ENCODE measurements at regions not wholly inside any gene's neighbourhood (a gene's known extent, or its start where the extent isn't known, plus 50 kb on each side); places are given as distances from the start of the nearest gene placed in this dataset.

DNA sequence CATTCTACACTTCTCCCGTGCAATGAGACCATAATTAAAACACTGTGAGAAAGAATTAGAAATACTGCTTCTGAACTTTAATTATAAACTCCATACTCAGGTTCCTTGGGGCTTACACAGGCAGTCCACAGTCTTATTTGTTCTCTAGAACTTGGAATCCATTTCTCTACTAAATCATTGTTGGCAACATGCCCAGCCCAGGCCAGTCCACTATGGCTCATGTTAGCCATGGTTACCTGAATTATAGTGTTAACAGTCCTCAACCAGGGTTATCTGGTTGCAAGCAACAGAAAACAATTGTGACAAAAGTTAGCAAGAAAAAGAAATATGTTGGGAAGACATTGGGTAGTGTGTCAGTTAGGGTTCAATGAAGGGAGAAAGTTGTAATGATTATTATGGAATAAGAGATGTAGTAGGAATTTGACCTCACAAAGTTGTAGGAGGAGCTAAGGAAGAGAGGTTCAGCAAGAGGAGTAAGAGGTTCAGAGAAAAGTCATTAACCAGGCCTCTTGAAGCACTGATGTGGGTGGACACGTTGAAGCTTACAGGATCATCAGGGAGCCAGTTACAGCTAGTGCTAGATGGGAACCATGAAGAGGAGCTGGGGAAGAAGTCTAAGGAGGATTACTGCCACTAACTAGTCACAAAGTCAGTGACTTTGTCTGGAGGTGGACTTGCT, 120.2 kb upstream of the ADRA1D start:
- DNase-seq (ENCODE audit: low read depth, low spot score) (no peak), ATAC-seq (no peak)
- no peaks in the 10 kb centered on the region for H3K79me2 ChIP-seq (ENCODE audit: insufficient read depth, low read length)
- TF ChIP-seq SP1 (IDR thresholded peaks at IDR 0.05; ENCODE audit: low read depth) (no peak), SRF (IDR thresholded peaks at IDR 0.05; ENCODE audit: low read depth) (no peak), YY1 (IDR thresholded peaks at IDR 0.05; ENCODE audit: extremely low read depth, insufficient replicate concordance, low read depth, low read length) (no peak), EGR1 (IDR thresholded peaks at IDR 0.05; ENCODE audit: low read depth) (no peak), POLR2AphosphoS5 (IDR thresholded peaks at IDR 0.05; ENCODE audit: low read depth, low read length) (no peak), POLR2A (IDR thresholded peaks at IDR 0.05; ENCODE audit: borderline replicate concordance, extremely low read depth, insufficient read depth, insufficient read length) (no peak), TCF7L2 (IDR thresholded peaks at IDR 0.05; ENCODE audit: borderline replicate concordance, extremely low read depth, insufficient read depth, insufficient read length) (no peak), FOSL1 (IDR thresholded peaks at IDR 0.05; ENCODE audit: low read depth) (no peak), ZNF274 (IDR thresholded peaks at IDR 0.05; ENCODE audit: low read depth, low read length) (no peak), ELF1 (IDR thresholded peaks at IDR 0.05; ENCODE audit: borderline replicate concordance, low read depth) (no peak), CEBPB (IDR thresholded peaks at IDR 0.05; ENCODE audit: low read depth) (no peak), JUND (IDR thresholded peaks at IDR 0.05) (no peak), RAD21 (IDR thresholded peaks at IDR 0.05; ENCODE audit: low read depth) (no peak), CBX3 (IDR thresholded peaks at IDR 0.05; ENCODE audit: low read depth) (no peak), SIN3A (IDR thresholded peaks at IDR 0.05; ENCODE audit: low read depth) (no peak)
- TF ChIP-seq, protein P1, sequence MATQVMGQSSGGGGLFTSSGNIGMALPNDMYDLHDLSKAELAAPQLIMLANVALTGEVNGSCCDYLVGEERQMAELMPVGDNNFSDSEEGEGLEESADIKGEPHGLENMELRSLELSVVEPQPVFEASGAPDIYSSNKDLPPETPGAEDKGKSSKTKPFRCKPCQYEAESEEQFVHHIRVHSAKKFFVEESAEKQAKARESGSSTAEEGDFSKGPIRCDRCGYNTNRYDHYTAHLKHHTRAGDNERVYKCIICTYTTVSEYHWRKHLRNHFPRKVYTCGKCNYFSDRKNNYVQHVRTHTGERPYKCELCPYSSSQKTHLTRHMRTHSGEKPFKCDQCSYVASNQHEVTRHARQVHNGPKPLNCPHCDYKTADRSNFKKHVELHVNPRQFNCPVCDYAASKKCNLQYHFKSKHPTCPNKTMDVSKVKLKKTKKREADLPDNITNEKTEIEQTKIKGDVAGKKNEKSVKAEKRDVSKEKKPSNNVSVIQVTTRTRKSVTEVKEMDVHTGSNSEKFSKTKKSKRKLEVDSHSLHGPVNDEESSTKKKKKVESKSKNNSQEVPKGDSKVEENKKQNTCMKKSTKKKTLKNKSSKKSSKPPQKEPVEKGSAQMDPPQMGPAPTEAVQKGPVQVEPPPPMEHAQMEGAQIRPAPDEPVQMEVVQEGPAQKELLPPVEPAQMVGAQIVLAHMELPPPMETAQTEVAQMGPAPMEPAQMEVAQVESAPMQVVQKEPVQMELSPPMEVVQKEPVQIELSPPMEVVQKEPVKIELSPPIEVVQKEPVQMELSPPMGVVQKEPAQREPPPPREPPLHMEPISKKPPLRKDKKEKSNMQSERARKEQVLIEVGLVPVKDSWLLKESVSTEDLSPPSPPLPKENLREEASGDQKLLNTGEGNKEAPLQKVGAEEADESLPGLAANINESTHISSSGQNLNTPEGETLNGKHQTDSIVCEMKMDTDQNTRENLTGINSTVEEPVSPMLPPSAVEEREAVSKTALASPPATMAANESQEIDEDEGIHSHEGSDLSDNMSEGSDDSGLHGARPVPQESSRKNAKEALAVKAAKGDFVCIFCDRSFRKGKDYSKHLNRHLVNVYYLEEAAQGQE (IDR thresholded peaks at IDR 0.05; ENCODE audit: low read depth): no peak
- TF ChIP-seq, protein P2, sequence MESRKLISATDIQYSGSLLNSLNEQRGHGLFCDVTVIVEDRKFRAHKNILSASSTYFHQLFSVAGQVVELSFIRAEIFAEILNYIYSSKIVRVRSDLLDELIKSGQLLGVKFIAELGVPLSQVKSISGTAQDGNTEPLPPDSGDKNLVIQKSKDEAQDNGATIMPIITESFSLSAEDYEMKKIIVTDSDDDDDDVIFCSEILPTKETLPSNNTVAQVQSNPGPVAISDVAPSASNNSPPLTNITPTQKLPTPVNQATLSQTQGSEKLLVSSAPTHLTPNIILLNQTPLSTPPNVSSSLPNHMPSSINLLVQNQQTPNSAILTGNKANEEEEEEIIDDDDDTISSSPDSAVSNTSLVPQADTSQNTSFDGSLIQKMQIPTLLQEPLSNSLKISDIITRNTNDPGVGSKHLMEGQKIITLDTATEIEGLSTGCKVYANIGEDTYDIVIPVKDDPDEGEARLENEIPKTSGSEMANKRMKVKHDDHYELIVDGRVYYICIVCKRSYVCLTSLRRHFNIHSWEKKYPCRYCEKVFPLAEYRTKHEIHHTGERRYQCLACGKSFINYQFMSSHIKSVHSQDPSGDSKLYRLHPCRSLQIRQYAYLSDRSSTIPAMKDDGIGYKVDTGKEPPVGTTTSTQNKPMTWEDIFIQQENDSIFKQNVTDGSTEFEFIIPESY (IDR thresholded peaks at IDR 0.05; ENCODE audit: extremely low read depth, insufficient replicate concordance, low read length): no peak
- H3K4me2 ChIP-seq (ENCODE audit: low read length): no peak overlapping the region
- no peak overlapping the region for H2AFZ ChIP-seq (ENCODE audit: low read depth, low read length, poor library complexity, severe bottlenecking)
- ChIA-PET RAD21 (ENCODE audit: low non-redundant PET in 1 of 2, low total read pairs in 2 of 2, uncharacterized antibody in 2 of 2, unreplicated experiment in 2 of 2) (no interaction called here), CTCF (no interaction called here), POLR2A (no interaction called here)
- H3K27me3 ChIP-seq (ENCODE audit: insufficient read depth, low read length): no peaks in the 10 kb centered on the region
- H3K9ac ChIP-seq (ENCODE audit: low read length): no peak overlapping the region
- no peaks in the 10 kb centered on the region for H3K4me1 ChIP-seq (ENCODE audit: control insufficient read depth in 1 of 2, insufficient read depth in 2 of 2, low read length in 2 of 2)
- H3K9me2 ChIP-seq (ENCODE audit: insufficient read depth): no peaks in the 10 kb centered on the region
- H3K27ac ChIP-seq (ENCODE audit: low read depth, low read length): no peak overlapping the region
- H3K36me3 ChIP-seq (ENCODE audit: control insufficient read depth in 1 of 2, insufficient read depth in 2 of 2, low read length in 2 of 2): no peaks in the 10 kb centered on the region
- H4K20me1 ChIP-seq (ENCODE audit: insufficient read depth): no peaks in the 10 kb centered on the region
- BruUV-seq (replicated peaks): no TSS peak
- intact Hi-C loops (cut with micrococcal nuclease): no loop called here
- H3K9me3 ChIP-seq (ENCODE audit: control insufficient read depth in 1 of 2, insufficient read depth in 1 of 2, low read depth in 1 of 2, low read length in 2 of 2): peaks cover 0 to 8% of the 10 kb centered on the region in 2 experiments; a peak in 1 of 4 replicates
- no peak overlapping the region for H3K4me3 ChIP-seq (replicated peaks in 1 of 2; ENCODE audit: low read depth in 1 of 2, low read length in 2 of 2)
